H1 (cell line): ENCODE measurements at regions not wholly inside any gene's neighbourhood (a gene's known extent, or its start where the extent isn't known, plus 50 kb on each side); places are given as distances from the start of the nearest gene placed in this dataset.

Experiments
- RAD21 ChIP-seq, 2 experiments: IDR thresholded peaks in 1 of 2; conservative IDR thresholded peaks in 1 of 2; 2 replicates each; pipeline ENCODE4 v1.6.1; 2011; ENCODE audit warnings: low read depth in 2 of 2, low read length in 2 of 2, improper control_type of control experiment in 1 of 2, inconsistent platforms in 1 of 2, mild to moderate bottlenecking in 1 of 2, moderate library complexity in 1 of 2
- SP4 ChIP-seq: IDR thresholded peaks from 2 replicates; pipeline ENCODE4 v1.6.1; 2012; ENCODE audit warnings: low read length, inconsistent platforms
- TF ChIP-seq, protein P1 (sequence below), 3 experiments: IDR thresholded peaks; 1 replicate in 2 of 3; 2 replicates in 1 of 3; pipeline versions ENCODE4 v1.5.1 to v1.6.1; 2011; ENCODE audit warnings: low read length in 3 of 3, mild to moderate bottlenecking in 3 of 3, inconsistent platforms in 2 of 3, low read depth in 1 of 3, moderate library complexity in 1 of 3; ENCODE audit not compliant: insufficient read depth in 1 of 3; ENCODE audit errors: control extremely low read depth in 1 of 3

DNA sequence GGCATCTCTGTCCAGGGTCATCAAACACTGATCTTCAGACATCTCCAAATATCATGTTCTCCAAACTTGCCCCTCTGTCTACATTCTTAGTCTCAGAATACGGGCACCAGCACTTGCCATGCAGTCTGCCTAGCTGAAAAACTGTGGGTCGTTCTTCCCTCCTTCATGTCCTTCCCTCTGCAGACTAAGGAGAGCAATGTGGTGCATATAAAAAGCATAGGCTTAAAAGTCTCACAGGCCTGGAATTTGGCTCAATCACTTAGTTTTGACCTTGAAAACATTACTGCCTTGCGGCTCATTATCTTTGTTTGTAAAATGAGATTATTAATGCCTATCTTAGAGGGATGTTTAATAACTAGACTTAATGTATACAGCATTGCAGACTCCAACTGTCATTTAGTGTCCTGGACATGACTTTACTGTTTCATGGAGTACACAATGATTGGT is 362.8 kb downstream of the NPR3 start:
- TF ChIP-seq, protein P1, sequence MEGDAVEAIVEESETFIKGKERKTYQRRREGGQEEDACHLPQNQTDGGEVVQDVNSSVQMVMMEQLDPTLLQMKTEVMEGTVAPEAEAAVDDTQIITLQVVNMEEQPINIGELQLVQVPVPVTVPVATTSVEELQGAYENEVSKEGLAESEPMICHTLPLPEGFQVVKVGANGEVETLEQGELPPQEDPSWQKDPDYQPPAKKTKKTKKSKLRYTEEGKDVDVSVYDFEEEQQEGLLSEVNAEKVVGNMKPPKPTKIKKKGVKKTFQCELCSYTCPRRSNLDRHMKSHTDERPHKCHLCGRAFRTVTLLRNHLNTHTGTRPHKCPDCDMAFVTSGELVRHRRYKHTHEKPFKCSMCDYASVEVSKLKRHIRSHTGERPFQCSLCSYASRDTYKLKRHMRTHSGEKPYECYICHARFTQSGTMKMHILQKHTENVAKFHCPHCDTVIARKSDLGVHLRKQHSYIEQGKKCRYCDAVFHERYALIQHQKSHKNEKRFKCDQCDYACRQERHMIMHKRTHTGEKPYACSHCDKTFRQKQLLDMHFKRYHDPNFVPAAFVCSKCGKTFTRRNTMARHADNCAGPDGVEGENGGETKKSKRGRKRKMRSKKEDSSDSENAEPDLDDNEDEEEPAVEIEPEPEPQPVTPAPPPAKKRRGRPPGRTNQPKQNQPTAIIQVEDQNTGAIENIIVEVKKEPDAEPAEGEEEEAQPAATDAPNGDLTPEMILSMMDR (IDR thresholded peaks at IDR 0.05; ENCODE audit: control extremely low read depth in 1 of 3, insufficient read depth in 1 of 3, low read depth in 1 of 3, low read length in 3 of 3) = no peak
- no peak for TF ChIP-seq SP4
- no peak for TF ChIP-seq RAD21 (IDR thresholded peaks at IDR 0.05 in 1 of 2, conservative IDR thresholded peaks at IDR 0.05 in 1 of 2; ENCODE audit: low read depth in 2 of 2, low read length in 2 of 2)
